Ishikawa (cell line): ENCODE measurements at regions not wholly inside any gene's neighbourhood (a gene's known extent, or its start where the extent isn't known, plus 50 kb on each side); places are given as distances from the start of the nearest gene placed in this dataset.

Experiments used
- RAD21 ChIP-seq: IDR thresholded peaks from 2 replicates; pipeline ENCODE4 v1.6.1; 2012; ENCODE audit warnings: low read depth
- REST ChIP-seq: IDR thresholded peaks from 2 replicates; pipeline ENCODE4 v1.6.1; 2012; ENCODE audit warnings: low read depth, mild to moderate bottlenecking

- TF ChIP-seq REST (no peak), RAD21 (no peak)
These were observed 258.9 kb downstream of the ABHD5 start for GRCh38 chr3:43949594-43949993.
